Gastrocnemius medialis (tissue), 4 donors: ENCODE measurements at regions not wholly inside any gene's neighbourhood (a gene's known extent, or its start where the extent isn't known, plus 50 kb on each side); places are given as distances from the start of the nearest gene placed in this dataset.

Experiments used
- ATAC-seq, 2 donors: fragments of 150-250 bp; one replicate each; pipeline ENCODE4 v1.9.1; 2016
- DNase-seq, 2 donors: peaks; one replicate each; pipeline ENCODE4 v3.0.0-alpha.2; 2019
- H3K27ac ChIP-seq, 4 donors: fragments of 200-600 bp; sonication (generic); 1 replicate in 1 of 4; 2 replicates in 3 of 4; pipeline ENCODE4 v1.5.1; 2016 to 2018; ENCODE audit warnings: mild to moderate bottlenecking in 2 of 4, moderate library complexity in 1 of 4
- H3K27me3 ChIP-seq, 3 donors: fragments of 200-600 bp; sonication (generic) in 2 of 3; 1 replicate in 1 of 3; 2 replicates in 2 of 3; pipeline versions ENCODE4 v1.5.1 to v1.6.0; 2016 to 2019; ENCODE audit warnings: mild to moderate bottlenecking in 1 of 3, moderate library complexity in 1 of 3
- H3K36me3 ChIP-seq, 2 donors: fragments of 200-600 bp; sonication (generic) in 1 of 2; one replicate each; pipeline ENCODE4 v1.5.1; 2017 to 2018
- H3K4me1 ChIP-seq, 2 donors: fragments of 200-600 bp; sonication (generic) in 1 of 2; one replicate each; pipeline ENCODE4 v1.5.1; 2016 to 2017; ENCODE audit warnings: mild to moderate bottlenecking in 2 of 2
- H3K4me3 ChIP-seq, 4 donors: fragments of 200-600 bp; sonication (generic) in 3 of 4; 1 replicate in 1 of 4; 2 replicates in 3 of 4; pipeline ENCODE4 v1.5.1; 2016 to 2019; ENCODE audit warnings: mild to moderate bottlenecking in 2 of 4
- H3K9me3 ChIP-seq, 3 donors: fragments of 200-600 bp; sonication (generic) in 2 of 3; 1 replicate in 1 of 3; 2 replicates in 2 of 3; pipeline ENCODE4 v1.5.1; 2016 to 2019
- POLR2A ChIP-seq, 2 donors: fragments of 450-650 bp; IDR thresholded peaks; one replicate each; pipeline ENCODE4 v1.6.1; 2017; ENCODE audit warnings: antibody characterized with exemption in 2 of 2, mild to moderate bottlenecking in 2 of 2, moderate library complexity in 2 of 2
- in situ Hi-C, 4 donors: fragments of 200-750 bp; cut with MboI; loops; one replicate each; pipeline versions ENCODE4 v1.15.0 to v1.8.0; 2017; ENCODE audit warnings: low sequenced_read_pairs in 4 of 4
- intact Hi-C: fragments of 100-400 bp; cut with DNase I; formaldehyde crosslinking; loops from one replicate; pipeline ENCODE4 v1.15.1; 2023; ENCODE audit warnings: low total_unique reads
- TF ChIP-seq, protein P1 (sequence below), 5 experiments: fragments of 450-650 bp in 3 of 5; fragments of 200-600 bp in 2 of 5; sonication (generic) in 2 of 5; IDR thresholded peaks in 4 of 5; conservative IDR thresholded peaks in 1 of 5; 1 replicate in 4 of 5; 2 replicates in 1 of 5; pipeline ENCODE4 v1.5.1; 2016 to 2019; ENCODE audit warnings: antibody characterized with exemption in 5 of 5, mild to moderate bottlenecking in 3 of 5, moderate library complexity in 3 of 5

DNA sequence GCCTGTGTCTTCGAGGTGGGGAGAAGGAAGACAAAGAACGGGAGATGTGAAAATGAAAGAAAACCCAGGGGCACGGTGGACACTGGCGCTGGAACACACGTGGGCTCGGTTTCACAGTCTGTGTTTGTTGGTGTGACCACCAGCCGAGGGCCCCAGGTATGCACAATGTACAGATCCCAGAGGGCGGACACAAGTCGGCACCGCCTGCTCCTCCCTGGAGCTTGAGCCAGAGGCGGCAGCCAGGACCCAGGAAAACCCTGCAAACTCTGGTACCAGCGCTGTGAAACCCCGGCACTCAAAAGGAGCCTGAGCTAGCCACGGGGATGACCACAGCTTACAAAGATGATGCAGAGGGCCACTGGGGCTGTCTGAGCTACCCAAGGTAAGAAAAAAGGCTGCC lies 105.0 kb downstream of the SHANK2 start:
- Histone ChIP-seq H3K27me3 (peaks cover 2 to 5% (median 4%) of the 10 kb centered on the region in 3 donors), H3K36me3 (no peaks in the 10 kb centered on the region), H3K4me3 (no peak overlapping the region), H3K4me1 (no peaks in the 10 kb centered on the region), H3K9me3 (no peaks in the 10 kb centered on the region), H3K27ac (no peak overlapping the region)
- in situ Hi-C loops (no loop called here), intact Hi-C loops (no loop called here)
- TF ChIP-seq POLR2A (IDR thresholded peaks at IDR 0.05), result no peak
- TF ChIP-seq, protein P1, sequence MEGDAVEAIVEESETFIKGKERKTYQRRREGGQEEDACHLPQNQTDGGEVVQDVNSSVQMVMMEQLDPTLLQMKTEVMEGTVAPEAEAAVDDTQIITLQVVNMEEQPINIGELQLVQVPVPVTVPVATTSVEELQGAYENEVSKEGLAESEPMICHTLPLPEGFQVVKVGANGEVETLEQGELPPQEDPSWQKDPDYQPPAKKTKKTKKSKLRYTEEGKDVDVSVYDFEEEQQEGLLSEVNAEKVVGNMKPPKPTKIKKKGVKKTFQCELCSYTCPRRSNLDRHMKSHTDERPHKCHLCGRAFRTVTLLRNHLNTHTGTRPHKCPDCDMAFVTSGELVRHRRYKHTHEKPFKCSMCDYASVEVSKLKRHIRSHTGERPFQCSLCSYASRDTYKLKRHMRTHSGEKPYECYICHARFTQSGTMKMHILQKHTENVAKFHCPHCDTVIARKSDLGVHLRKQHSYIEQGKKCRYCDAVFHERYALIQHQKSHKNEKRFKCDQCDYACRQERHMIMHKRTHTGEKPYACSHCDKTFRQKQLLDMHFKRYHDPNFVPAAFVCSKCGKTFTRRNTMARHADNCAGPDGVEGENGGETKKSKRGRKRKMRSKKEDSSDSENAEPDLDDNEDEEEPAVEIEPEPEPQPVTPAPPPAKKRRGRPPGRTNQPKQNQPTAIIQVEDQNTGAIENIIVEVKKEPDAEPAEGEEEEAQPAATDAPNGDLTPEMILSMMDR (IDR thresholded peaks at IDR 0.05 in 4 of 5, conservative IDR thresholded peaks at IDR 0.05 in 1 of 5), result no peak
- DNase-seq (no peak), ATAC-seq (no peak)

DNA sequence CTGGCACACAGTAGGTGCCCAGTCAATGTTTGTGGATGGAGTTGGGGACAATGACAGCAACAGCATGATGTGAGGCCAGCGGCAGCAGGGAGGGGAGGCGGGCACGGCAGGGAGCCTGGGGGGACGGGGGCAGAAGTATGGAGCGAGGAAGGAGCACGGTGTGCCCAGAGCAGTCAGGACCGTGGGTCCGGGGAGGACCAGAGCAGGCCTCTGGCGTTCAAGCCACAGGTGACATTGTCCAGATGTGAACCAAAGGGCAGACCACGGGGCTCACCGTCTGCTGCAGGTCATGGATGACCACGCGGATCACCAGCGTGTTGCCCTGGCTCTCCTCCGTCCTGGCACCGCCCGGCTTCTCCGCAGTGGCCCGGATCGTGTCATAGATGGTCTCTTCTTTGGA lies 105.5 kb downstream of the SHANK2 start:
- TF ChIP-seq, protein P1 (IDR thresholded peaks at IDR 0.05 in 4 of 5, conservative IDR thresholded peaks at IDR 0.05 in 1 of 5), result no peak
- TF ChIP-seq POLR2A (IDR thresholded peaks at IDR 0.05), result no peak
- ATAC-seq (no peak), DNase-seq (no peak)
- Histone ChIP-seq H3K4me3 (no peak overlapping the region), H3K9me3 (no peaks in the 10 kb centered on the region), H3K27me3 (peaks cover 0 to 5% (median 0%) of the 10 kb centered on the region in 3 donors), H3K27ac (no peak overlapping the region), H3K36me3 (no peaks in the 10 kb centered on the region), H3K4me1 (no peaks in the 10 kb centered on the region)
- in situ Hi-C loops, result no loop called here
- intact Hi-C loops, result no loop called here

DNA sequence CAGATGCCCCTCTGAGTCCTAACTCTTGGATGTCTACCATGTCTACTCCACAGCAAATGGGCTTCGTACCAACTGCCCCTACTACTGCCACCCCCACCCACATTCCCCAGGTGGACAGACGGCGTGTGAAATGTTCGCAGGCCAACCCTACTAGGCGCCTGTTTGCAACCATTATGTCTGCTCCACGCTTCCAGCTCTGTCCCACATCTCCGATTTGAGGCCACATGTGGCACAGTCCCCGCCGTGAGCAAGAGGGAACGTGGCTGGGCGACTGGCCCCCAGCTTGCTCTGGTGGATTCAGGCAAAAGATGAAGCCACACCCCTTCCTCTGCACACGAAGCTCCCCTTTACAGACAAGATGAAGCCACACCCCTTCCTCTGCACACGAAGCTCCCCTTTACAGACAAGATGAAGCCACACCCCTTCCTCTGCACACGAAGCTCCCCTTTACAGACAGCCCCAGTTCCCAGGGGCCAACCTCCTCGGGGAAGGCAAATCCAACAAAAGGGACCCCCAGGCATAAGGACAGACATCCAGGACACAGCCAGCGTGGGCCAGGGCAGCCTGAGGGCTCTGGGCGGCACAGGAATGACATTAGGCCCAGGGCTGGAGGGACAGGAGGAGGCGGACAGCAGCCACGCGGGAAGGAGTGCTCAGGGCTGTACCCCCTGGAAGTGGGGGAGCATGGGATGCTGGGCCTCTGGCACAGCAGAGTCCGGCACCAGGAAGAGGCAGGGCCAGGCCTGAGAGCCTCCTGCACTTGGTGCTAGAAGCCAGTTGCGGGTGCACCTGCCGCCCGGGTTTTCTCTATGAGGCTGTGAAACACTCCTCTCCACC lies 106.2 kb downstream of the SHANK2 start:
- ATAC-seq (no peak), DNase-seq (no peak)
- Histone ChIP-seq H3K9me3 (no peaks in the 10 kb centered on the region), H3K27me3 (no peaks in the 10 kb centered on the region), H3K4me3 (no peak overlapping the region), H3K4me1 (no peaks in the 10 kb centered on the region), H3K36me3 (no peaks in the 10 kb centered on the region), H3K27ac (no peak overlapping the region)
- TF ChIP-seq, protein P1 (IDR thresholded peaks at IDR 0.05 in 4 of 5, conservative IDR thresholded peaks at IDR 0.05 in 1 of 5), result no peak
- TF ChIP-seq POLR2A (IDR thresholded peaks at IDR 0.05), result no peak
- in situ Hi-C loops, result no loop called here
- intact Hi-C loops, result no loop called here

DNA sequence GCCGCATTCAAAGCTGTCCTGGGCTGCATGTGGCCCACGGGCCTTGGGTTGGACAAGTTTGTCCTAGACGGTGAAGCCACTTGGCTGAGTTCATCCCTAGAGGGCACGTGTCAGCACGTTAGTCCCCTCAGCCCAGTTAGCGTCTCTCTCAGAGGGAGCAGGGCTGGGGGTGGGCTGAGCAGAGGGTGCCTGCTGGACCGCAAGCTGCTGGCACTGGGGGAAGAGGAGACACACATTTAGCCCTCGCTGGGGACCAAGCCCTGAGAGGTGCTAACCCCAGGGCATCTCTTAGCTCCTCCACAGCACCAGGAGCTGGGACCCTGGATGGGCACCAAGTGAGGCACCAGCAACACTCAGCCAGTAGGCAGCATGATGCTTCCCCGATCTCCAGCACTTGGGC lies 107.0 kb downstream of the SHANK2 start:
- Histone ChIP-seq H3K27ac (no peak overlapping the region), H3K9me3 (no peaks in the 10 kb centered on the region), H3K36me3 (no peaks in the 10 kb centered on the region), H3K27me3 (no peaks in the 10 kb centered on the region), H3K4me1 (no peaks in the 10 kb centered on the region), H3K4me3 (no peak overlapping the region)
- no peak for DNase-seq
- ATAC-seq, result no peak
- TF ChIP-seq, protein P1 (IDR thresholded peaks at IDR 0.05 in 4 of 5, conservative IDR thresholded peaks at IDR 0.05 in 1 of 5), result no peak
- TF ChIP-seq POLR2A (IDR thresholded peaks at IDR 0.05), result no peak
- in situ Hi-C loops (no loop called here), intact Hi-C loops (no loop called here)
